ENCODE measurements at regions not wholly inside any gene's neighbourhood (a gene's known extent, or its start where the extent isn't known, plus 50 kb on each side); places are given as distances from the start of the nearest gene placed in this dataset.

DNA sequence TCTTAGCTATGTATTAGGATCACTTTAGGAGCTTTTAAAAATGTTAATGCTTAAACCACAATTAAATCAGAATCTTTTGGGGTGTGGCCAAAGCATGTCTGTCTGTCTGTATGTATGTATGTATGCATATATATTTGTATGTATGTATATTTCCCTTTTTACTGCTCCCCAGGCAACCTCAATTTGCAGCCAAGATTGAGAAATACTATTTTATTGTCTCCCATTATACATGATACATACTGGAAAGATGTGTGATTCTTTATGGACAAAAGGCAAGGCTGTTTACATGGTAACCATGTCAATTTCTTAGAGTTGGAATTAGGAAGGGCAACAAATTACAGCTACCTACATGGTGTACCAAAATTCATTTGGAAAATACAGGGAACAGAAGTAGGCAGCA, 783.6 kb downstream of the ETS1 start:
- H3K4me1 ChIP-seq, result no peaks in the 10 kb centered on the region
- DNase-seq (no peak), FAIRE-seq (no peak), ATAC-seq (no peak)
- no peak overlapping the region for H3K4me3 ChIP-seq
- no peaks in the 10 kb centered on the region for H3K27me3 ChIP-seq
- H3K27ac ChIP-seq, result no peak overlapping the region
- H3K9me3 ChIP-seq, result no peaks in the 10 kb centered on the region
- intact Hi-C loops (cut with DNase I), result no loop called here
- no peaks in the 10 kb centered on the region for H3K36me3 ChIP-seq
- TF ChIP-seq, protein P1, sequence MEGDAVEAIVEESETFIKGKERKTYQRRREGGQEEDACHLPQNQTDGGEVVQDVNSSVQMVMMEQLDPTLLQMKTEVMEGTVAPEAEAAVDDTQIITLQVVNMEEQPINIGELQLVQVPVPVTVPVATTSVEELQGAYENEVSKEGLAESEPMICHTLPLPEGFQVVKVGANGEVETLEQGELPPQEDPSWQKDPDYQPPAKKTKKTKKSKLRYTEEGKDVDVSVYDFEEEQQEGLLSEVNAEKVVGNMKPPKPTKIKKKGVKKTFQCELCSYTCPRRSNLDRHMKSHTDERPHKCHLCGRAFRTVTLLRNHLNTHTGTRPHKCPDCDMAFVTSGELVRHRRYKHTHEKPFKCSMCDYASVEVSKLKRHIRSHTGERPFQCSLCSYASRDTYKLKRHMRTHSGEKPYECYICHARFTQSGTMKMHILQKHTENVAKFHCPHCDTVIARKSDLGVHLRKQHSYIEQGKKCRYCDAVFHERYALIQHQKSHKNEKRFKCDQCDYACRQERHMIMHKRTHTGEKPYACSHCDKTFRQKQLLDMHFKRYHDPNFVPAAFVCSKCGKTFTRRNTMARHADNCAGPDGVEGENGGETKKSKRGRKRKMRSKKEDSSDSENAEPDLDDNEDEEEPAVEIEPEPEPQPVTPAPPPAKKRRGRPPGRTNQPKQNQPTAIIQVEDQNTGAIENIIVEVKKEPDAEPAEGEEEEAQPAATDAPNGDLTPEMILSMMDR (IDR thresholded peaks at IDR 0.05), result no peak

DNA sequence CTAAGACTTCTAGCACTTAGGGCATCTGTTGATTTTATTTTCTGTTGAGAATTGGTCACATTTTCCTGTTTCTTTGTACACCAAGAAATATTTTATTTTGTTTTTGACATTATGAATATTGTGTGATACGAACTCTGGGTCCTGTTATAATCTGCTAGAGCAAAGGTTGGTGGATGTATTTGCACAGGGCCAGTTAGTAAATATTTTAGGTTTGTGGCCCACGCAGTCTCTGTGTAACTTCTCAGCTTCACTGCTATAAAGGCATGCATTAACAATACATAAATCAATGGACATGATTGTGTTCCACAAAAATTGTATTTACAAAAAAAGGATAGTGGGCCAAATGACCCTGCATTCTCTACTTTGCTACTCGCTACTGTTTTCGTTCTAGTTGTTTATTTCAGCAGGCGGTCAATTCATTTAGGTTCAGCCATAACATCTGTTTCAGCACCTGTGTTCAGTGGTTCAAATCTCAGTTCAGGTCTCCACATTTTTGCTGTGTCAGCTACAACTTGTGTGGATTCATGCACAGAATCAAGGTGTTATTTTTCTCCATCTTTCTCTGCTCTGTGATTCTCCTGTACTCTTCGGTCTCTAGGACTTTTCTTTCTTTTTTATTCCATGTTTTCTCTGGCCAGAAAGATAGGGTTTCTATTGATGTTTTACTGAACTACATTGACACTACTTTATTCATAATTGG, 786.2 kb downstream of the ETS1 start:
- FAIRE-seq, result no peak
- ATAC-seq, result no peak

DNA sequence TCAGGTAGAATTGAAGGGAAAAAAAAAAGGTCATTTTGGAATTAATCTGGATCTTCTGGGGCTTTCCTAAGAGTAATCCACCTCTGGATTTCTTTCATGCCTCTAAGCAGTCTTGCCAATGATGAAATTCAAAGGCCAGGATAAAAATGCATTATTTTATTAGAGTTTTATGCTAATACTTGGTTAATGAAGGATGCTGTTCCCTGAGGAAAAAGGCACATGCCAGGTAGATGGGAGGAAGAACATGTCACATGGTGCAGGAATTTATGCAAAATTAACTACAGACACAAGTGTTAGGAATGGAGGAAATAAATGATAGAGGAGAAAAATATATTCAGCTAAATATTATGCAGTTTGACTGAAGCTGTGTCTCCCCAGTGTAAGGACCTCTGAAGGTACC, 792.0 kb downstream of the ETS1 start:
- intact Hi-C loops (cut with DNase I), result no loop called here
- Histone ChIP-seq H3K27me3 (no peaks in the 10 kb centered on the region), H3K4me3 (no peak overlapping the region), H3K36me3 (no peaks in the 10 kb centered on the region), H3K27ac (no peak overlapping the region), H3K4me1 (no peaks in the 10 kb centered on the region), H3K9me3 (no peaks in the 10 kb centered on the region)
- TF ChIP-seq, protein P1 (IDR thresholded peaks at IDR 0.05), result no peak
- DNase-seq (no peak), ATAC-seq (no peak), FAIRE-seq (no peak)

More for the DNA sequence above, 786.2 kb downstream of the ETS1 start:
- intact Hi-C loops (cut with DNase I), result no loop called here
- Histone ChIP-seq H3K4me1 (no peaks in the 10 kb centered on the region), H3K9me3 (no peaks in the 10 kb centered on the region), H3K4me3 (no peak overlapping the region), H3K27me3 (no peaks in the 10 kb centered on the region), H3K36me3 (no peaks in the 10 kb centered on the region), H3K27ac (no peak overlapping the region)
- 65 to 70% methylated on average over 6 of the region's 6 CpGs for WGBS, 2 donors
- TF ChIP-seq, protein P1 (IDR thresholded peaks at IDR 0.05), result no peak
- DNase-seq, result no peak

DNA sequence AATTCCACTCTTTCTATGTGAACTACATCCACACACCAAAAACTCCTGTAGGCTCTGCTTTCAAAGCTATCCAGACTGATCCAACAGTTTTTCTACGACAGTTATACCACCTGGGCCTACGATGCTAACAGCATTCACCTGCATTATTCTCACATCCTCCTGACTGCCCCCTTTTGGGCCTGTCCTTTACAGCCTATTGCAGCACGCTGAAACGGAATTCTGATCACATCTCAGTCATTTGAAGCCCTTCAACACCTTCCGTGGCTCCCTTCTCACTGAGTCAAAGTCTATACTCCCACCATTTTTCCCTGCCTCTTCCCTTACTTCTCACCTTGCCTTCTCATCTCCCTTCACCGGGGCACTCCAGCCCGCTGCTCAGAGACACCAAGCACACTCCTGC, 791.3 kb upstream of the KIRREL3 start:
- Histone ChIP-seq H3K9me3 (no peaks in the 10 kb centered on the region), H3K36me3 (no peaks in the 10 kb centered on the region), H3K4me3 (no peak overlapping the region), H3K27me3 (no peaks in the 10 kb centered on the region), H3K27ac (no peak overlapping the region), H3K4me1 (no peaks in the 10 kb centered on the region)
- no peak for FAIRE-seq
- no peak for ATAC-seq
- 78 to 85% methylated on average over 7 of the region's 7 CpGs for WGBS, 2 donors
- TF ChIP-seq, protein P1 (IDR thresholded peaks at IDR 0.05), result no peak
- intact Hi-C loops (cut with DNase I), result no loop called here
- no peak for DNase-seq

DNA sequence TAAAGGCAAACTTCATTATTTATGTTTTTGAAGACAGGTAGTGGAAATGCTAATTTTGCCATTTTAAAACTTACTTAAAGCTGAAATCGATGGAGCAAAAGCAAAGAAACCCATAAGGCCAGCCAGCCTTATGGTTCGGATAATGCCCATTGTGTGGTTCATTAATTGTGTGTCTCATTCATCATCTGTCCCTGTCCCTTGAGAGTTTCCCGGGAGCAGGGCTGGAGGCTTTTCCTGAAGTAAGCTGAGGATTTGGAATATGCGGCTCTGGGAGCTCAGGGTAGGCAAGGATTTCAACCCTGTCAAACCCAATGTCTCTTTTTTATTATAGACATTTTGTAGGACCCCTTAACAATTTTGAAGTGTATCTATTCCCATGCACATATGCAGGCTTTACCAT, 790.0 kb upstream of the KIRREL3 start:
- intact Hi-C loops (cut with DNase I), result no loop called here
- ATAC-seq, result no peak
- Histone ChIP-seq H3K27ac (no peak overlapping the region), H3K27me3 (no peaks in the 10 kb centered on the region), H3K4me3 (no peak overlapping the region), H3K4me1 (no peaks in the 10 kb centered on the region), H3K9me3 (no peaks in the 10 kb centered on the region), H3K36me3 (no peaks in the 10 kb centered on the region)
- TF ChIP-seq, protein P1 (IDR thresholded peaks at IDR 0.05), result no peak
- no peak for FAIRE-seq
- 75 to 77% methylated on average over 4 of the region's 4 CpGs for WGBS, 2 donors
- no peak for DNase-seq

Measured in pancreas (tissue), 10 donors.